ENCODE measurements at regions not wholly inside any gene's neighbourhood (a gene's known extent, or its start where the extent isn't known, plus 50 kb on each side); places are given as distances from the start of the nearest gene placed in this dataset.

- no peaks in the 10 kb centered on the region for H3K9me3 ChIP-seq
- H3K27ac ChIP-seq: peak overlapping the region; percentile 64 to 92 (median 75)
- H3K36me3 ChIP-seq: no peaks in the 10 kb centered on the region
- H3K4me1 ChIP-seq: peaks cover 0 to 69% (median 27%) of the 10 kb centered on the region in 4 donors
- intact Hi-C loops (cut with DNase I): loop anchor here (10.0 kb wide), 2 partner anchors 53 to 233 kb away; no protein-coding TSS in a partner anchor
- no peaks in the 10 kb centered on the region for H3K27me3 ChIP-seq
- 58% methylated on average over 6 of the region's 16 CpGs for WGBS (ENCODE audit: insufficient coverage, low coverage, low lambda C conversion rate, missing lambda C conversion rate)
- TF ChIP-seq POLR2A (IDR thresholded peaks at IDR 0.05) (no peak), CTCF (IDR thresholded peaks at IDR 0.05) (no peak)
- DNase-seq (peak in 1 of 3 donors; percentile 25), ATAC-seq (peak in 2 of 4 donors; percentile 2 to 8)
- H3K4me3 ChIP-seq: peak overlapping the region in 2 of 3 donors; percentile 0 to 26
Observed at GRCh38 chr9:129558063-129558550, 62.8 kb downstream of the C9orf50 start.

- peak; percentile 26 to 86 (median 65) for DNase-seq
- H3K9me3 ChIP-seq: no peaks in the 10 kb centered on the region
- WGBS (ENCODE audit: insufficient coverage, low coverage, low lambda C conversion rate, missing lambda C conversion rate): 58% methylated on average over 12 of the region's 24 CpGs
- peaks cover 0 to 69% (median 26%) of the 10 kb centered on the region in 4 donors for H3K4me1 ChIP-seq
- H3K36me3 ChIP-seq: no peaks in the 10 kb centered on the region
- H3K4me3 ChIP-seq: no peak overlapping the region
- intact Hi-C loops (cut with DNase I): loop anchor here (10.0 kb wide), 2 partner anchors 53 to 233 kb away; no protein-coding TSS in a partner anchor
- no peaks in the 10 kb centered on the region for H3K27me3 ChIP-seq
- ATAC-seq: peak in 3 of 4 donors; percentile 1 to 35 (median 31)
- TF ChIP-seq CTCF (IDR thresholded peaks at IDR 0.05): no peak
- peak overlapping the region in 2 of 3 donors; percentile 75 to 92 for H3K27ac ChIP-seq
Observed at GRCh38 chr9:129557192-129558036, 63.5 kb downstream of the C9orf50 start.

GRCh38 chr9:129556491-129557191 is 64.3 kb downstream of the C9orf50 start:
- ATAC-seq (no peak), DNase-seq (no peak)
- WGBS (ENCODE audit: insufficient coverage, low coverage, low lambda C conversion rate, missing lambda C conversion rate): 87% methylated on average over 11 of the region's 12 CpGs
- Histone ChIP-seq H3K27me3 (no peaks in the 10 kb centered on the region), H3K9me3 (no peaks in the 10 kb centered on the region), H3K4me3 (no peak overlapping the region), H3K27ac (peak overlapping the region in 1 of 3 donors; percentile 92), H3K4me1 (peaks cover 0 to 61% (median 22%) of the 10 kb centered on the region in 4 donors), H3K36me3 (no peaks in the 10 kb centered on the region)
- intact Hi-C loops (cut with DNase I): loop anchor here (10.0 kb wide), 2 partner anchors 52 to 232 kb away; no protein-coding TSS in a partner anchor
- TF ChIP-seq POLR2A (IDR thresholded peaks at IDR 0.05) (no peak), CTCF (IDR thresholded peaks at IDR 0.05) (no peak)

GRCh38 chr9:129555512-129556215 is 65.2 kb downstream of the C9orf50 start:
- intact Hi-C loops (cut with DNase I): loop anchor here (10.0 kb wide), 2 partner anchors 51 to 231 kb away; no protein-coding TSS in a partner anchor
- peak; percentile 64 to 85 (median 67) for DNase-seq
- TF ChIP-seq POLR2A (IDR thresholded peaks at IDR 0.05) (no peak), CTCF (IDR thresholded peaks at IDR 0.05) (no peak)

More at GRCh38 chr9:129555512-129556215, 65.2 kb downstream of the C9orf50 start:
- Histone ChIP-seq H3K27me3 (no peaks in the 10 kb centered on the region), H3K9me3 (no peaks in the 10 kb centered on the region), H3K4me3 (no peak overlapping the region), H3K27ac (peak overlapping the region in 1 of 3 donors; percentile 92), H3K36me3 (no peaks in the 10 kb centered on the region), H3K4me1 (peaks cover 0 to 51% (median 18%) of the 10 kb centered on the region in 4 donors)
- peak in 2 of 4 donors; percentile 10 to 12 for ATAC-seq
- 49% methylated on average over 12 of the region's 14 CpGs for WGBS (ENCODE audit: insufficient coverage, low coverage, low lambda C conversion rate, missing lambda C conversion rate)
